ENCODE measurements at regions not wholly inside any gene's neighbourhood (a gene's known extent, or its start where the extent isn't known, plus 50 kb on each side); places are given as distances from the start of the nearest gene placed in this dataset.

GRCh38 chr2:157927155-157927554, 51.0 kb upstream of the ACVR1 start:
- no peak for TF ChIP-seq POLR2A (IDR thresholded peaks at IDR 0.05)
- TF ChIP-seq CTCF (IDR thresholded peaks at IDR 0.05): no peak
